ENCODE measurements at regions not wholly inside any gene's neighbourhood (a gene's known extent, or its start where the extent isn't known, plus 50 kb on each side); places are given as distances from the start of the nearest gene placed in this dataset.
"Not testable (repeated sequence)": the region's sequence is repeated elsewhere in the genome, so short reads cannot be mapped to it uniquely, and the experiment has no call there.

DNA sequence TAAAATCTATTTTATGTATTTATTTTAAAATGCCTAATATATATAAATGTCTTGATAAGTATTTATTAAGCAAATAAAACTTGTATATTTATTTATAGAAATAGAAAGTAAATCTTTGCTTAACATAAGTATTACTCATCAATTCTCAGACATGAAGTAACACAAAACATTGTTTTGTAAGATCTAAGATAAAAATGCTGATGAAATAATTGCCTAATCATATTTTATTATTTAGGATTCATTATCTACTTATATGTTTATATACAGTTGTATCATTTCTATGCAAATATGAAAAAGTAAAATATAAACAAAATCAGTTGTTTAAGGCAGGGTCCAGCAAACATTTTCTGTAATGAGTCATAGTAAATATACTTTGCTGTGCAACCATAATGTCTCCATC lies 507.8 kb upstream of the CNTN5 start:
- no peak for DNase-seq (ENCODE audit: low read depth, low spot score)

DNA sequence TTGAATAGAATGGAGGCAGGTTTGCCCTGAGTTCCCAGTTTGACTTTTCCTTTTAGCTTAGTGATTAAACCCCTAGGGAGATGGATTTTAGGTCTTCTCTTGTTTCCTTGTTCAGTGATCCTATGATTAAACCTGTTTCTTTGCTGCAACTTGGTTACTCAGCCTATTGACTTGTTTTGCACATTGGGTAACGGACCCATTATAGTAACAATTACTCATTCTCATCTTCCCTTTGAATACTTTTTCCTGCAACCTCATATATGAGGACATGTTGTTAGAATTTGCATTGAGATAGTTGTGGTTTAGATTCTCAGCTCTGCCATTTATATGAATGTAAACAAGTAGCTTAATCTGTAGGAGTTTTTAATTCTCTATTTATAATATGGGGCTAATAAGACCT lies 489.2 kb upstream of the CNTN5 start:
- DNase-seq (ENCODE audit: low read depth, low spot score), result no peak

DNA sequence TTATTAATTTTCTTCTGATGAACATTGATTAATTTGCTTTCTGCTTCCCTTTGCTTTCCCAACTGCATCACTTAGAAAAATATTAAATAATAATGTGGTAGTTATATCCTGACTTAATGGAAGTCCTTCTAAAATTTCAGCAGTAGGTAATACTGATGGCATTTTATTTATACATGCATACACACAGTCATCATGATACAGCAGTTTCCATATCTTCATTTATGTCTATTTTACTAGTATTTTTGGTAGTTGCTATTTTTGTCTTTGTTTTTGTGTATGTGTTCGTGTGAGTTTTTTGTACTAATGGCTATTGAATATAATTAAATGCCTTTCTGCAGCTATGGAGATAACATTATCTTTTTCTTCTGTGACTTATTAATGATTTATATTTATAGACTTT lies 484.7 kb upstream of the CNTN5 start:
- DNase-seq (ENCODE audit: low read depth, low spot score), result no peak

DNA sequence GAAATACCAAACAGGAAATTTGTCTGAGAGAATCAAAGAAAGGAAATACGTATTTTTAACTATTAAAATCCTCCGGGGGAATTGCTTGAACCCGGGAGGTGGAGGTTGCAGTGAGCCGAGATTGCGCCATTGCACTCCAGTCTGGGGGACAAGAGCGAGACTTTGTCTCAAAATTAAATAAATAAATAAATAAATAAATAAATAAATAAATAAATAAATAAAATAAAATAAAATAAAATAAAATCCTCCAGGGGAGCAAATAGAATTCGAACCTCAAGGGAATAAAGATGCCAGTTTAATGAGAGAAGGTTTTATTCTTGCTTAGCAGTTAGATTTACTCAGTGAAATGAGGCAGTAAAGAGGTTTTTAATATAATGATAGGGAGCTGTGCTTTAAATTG lies 482.4 kb upstream of the CNTN5 start:
- not testable (repeated sequence) for DNase-seq (ENCODE audit: low read depth, low spot score)

DNA sequence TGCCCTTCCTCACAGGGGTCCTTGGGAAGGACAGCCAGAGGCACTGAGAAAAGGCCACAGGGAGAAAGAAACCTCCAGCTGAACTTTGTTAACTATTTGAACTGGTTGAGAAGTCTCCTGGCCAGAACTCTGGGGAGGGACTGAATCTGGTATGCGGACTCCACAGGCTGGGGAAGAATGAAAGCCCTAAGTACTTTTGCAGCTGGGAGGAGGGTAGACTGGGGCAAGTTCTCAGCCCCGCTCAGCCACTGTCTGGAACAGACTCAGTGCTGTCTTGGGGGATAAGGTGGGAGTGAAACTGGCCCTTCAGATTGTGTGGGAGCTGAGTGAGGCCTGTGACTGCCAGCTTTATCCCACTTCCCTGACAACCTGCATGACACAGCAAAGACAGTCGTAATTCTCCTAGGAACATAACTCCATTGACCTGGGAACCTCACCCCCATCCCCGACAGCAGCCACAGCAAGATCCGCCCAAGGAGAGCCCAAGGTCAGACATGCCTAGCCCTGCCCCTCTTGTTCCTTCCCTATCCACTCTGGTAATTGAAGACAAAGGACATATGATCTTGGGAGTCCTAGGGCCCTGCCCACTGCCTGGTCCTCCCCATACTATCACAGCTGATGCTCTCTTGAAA lies 475.1 kb upstream of the CNTN5 start:
- no peak for DNase-seq (ENCODE audit: low read depth, low spot score)

DNA sequence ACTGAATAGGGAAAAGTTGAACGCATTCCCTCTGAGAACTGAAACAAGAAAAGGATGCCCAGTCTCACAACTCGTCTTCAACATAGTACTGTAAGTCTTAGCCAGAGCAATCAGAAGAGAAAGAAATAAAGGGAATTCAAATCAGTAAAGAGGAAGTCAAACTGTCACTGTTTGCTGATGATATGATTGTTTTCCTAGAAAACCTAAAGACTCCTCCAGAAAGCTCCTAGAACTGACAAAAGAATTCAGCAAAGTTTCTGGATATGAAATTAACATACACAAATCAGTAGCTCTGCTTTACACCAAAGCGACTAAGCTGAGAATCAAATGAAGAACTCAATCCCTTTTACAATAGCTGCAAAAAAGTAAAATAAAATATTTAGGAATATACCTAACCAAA lies 471.2 kb upstream of the CNTN5 start:
- DNase-seq (ENCODE audit: low read depth, low spot score), result no peak

DNA sequence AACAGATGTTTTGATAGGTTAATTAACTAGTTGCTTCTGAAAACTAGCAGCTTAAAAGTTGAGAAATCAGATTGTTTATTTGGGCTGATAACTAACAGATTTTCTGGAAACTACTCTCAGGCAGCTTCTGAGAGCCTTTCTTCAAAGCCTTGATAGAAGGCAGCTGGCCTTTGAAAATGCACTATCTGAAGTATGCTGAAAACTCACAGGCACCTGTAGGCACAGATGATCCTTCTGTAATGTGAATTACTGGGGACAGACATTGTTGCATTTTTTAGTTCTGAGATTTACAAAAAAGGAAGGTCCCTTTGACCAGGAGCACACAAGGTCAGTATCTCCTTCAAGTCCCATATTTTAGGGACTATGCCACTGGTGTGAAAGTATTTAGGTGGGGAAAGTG lies 460.8 kb upstream of the CNTN5 start:
- no peak for DNase-seq (ENCODE audit: low read depth, low spot score)

DNA sequence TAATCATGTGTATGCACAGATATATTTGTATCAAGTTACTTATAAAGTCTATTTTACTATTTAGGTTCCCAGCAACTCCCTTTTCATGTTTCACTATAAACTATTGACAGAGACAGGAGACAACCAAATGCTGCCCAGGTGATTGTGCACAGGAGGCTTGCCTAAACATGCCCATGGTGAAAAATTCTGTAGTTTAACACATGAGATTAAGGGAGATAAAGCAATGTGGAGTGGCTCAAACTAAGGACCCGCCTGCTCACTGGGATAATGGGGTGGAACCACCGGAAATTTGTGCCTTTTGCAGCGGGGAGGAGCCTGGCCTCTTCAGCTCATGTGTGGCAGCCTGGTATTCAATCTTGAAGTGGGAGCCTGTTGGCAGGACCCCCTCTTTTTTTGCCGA lies 459.5 kb upstream of the CNTN5 start:
- DNase-seq (ENCODE audit: low read depth, low spot score), result no peak

DNA sequence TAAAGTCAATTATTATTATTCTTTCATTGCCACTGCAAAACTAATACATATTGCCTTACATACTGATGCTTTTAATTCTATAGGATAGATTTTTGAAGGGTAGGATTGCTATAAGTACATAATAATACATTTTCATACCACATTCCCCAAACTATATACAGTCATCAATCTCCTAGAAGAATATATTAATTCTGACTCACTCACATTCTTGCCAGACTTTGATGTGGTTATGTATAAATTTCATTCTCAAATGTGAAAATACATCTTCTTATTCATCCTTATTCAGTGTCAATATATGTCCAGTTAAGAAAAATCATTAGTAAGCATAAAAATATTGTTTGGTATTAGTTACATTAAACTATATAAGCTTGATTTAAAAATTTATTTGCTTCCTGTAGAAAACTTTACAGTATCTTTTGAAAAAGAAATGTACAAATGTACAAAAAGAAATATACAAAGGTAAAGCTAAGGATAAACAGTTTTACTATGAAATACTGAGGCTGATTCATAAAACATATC lies 458.8 kb upstream of the CNTN5 start:
- no peak for DNase-seq (ENCODE audit: low read depth, low spot score)

DNA sequence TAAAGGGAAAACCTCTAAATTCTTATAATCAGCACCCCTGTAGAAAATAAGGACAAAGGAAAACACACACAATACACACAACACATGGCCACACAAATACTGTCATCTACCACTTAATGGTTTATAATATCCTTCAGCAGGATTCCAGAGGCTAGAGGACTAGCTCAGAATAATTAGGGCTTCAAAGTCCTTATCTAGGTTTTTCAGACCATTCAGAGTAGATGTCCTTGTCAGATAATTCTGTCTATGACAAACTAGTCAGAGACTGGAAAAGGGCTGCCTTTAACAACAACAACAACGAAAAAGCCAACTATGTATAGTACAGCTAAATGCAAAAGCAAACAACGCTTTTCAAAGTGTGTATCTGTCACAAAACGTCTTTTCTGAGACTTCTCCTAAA lies 456.5 kb upstream of the CNTN5 start:
- DNase-seq (ENCODE audit: low read depth, low spot score), result no peak

DNA sequence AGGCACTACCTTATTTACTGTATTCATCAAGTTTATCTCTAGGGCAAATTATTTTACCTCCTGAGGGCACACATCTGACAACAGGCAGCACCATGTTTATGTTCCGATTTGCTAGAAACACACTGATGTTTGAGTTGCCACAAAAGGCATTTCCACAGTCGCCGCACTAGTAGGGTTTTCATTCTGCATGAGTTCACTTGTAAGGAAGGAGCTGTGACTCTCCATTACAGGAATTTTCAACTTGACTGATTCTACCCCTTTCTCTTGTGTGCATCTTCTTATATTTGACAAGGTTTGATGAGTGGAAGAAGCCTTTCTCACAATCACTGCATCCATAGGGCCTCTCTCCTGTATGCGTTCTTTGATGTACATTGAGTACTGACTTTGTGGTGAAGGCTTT lies 455.9 kb upstream of the CNTN5 start:
- DNase-seq (ENCODE audit: low read depth, low spot score), result no peak

DNA sequence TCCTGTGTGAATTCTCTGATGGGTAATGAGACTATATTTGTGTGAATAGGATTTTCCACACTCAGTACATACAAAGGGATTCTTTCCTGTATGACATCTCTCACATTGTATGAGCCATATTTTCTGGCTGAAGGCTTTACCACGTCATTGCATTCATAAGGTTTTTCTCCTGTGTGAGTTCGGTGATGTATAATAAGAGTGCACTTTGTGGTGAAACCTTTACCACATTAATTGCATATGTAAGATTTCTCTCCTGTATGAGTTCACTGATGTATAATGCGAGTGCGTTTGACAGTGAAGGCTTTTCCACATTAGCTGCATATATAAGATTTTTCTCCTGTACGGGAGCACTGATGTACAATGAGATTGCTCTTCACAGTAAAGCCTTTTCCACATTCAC lies 455.4 kb upstream of the CNTN5 start:
- no peak for DNase-seq (ENCODE audit: low read depth, low spot score)

DNA sequence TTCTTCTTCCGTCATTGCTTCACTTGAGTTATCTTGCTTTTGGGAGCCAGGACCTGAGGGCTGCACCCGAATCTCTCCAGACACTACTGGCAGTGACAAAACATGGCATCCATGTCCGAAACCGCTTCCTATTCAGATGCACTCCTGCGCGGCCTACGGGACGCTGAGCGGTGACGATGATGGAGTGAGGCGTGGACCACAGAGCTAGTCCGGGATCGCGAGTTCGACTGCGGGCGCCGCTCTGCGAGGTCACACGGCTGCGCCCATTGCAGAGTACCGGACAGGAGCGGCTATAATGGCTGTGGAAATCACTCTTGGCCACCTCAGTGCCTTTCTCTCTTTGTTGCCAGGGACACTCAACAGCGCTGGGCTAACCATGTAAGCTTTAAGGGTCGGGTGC lies 453.8 kb upstream of the CNTN5 start:
- no peak for DNase-seq (ENCODE audit: low read depth, low spot score)

DNA sequence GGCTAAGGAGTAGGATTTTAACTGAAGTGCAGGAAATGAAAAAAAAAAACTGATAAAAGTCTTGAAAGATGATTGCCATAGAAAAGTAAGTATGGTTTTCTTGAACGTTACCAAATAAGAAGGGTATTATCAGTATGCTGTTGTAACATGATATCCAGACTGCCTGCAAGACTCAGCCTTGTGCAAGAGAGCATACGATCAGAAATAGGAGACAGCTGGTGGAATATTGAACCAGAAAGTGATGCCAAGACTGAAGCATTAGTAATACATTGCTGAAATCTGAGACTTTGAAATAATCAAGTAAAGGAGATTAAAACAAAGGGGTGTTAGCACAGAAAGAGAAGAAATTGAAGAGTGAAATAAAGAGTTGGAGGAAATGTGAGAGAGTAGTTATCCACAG lies 452.7 kb upstream of the CNTN5 start:
- no peak for DNase-seq (ENCODE audit: low read depth, low spot score)

DNA sequence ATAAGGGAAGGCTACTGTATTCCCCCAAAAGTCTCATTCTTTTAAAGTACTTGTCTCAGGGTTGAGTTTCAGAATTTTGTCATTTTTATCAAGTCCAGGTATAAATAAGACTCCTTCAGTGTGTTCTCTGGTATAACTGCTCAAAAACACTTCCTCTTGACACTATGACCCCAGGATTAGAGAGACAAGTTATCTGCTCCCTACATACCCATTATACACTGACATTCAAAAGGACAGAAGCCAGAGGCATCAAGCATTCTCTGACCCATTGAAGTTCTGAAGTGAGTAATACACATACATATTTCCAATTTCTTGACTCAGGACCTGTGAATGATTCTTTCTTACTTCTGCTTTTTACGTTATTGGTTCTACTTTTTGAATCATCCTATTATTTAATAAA lies 447.8 kb upstream of the CNTN5 start:
- no peak for DNase-seq (ENCODE audit: low read depth, low spot score)

DNA sequence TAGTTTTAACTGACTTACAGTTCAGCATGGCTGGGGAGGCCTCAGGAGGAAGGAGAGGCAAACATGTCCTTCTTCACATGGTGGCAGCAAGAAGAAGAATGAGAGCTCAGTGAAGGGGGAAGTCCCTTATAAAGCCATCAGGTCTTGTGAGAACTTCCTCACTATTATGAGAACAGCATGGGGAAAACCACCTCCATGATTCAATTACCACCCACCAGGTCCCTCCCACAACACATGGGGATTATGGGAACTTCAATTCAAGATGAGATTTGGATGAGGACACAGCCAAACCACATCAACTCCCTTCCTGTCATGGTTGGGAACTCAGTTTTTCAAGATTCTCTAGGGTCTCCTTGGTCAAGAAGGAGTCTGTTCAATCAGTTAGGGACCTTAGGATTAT lies 432.9 kb upstream of the CNTN5 start:
- no peak for DNase-seq (ENCODE audit: low read depth, low spot score)

DNA sequence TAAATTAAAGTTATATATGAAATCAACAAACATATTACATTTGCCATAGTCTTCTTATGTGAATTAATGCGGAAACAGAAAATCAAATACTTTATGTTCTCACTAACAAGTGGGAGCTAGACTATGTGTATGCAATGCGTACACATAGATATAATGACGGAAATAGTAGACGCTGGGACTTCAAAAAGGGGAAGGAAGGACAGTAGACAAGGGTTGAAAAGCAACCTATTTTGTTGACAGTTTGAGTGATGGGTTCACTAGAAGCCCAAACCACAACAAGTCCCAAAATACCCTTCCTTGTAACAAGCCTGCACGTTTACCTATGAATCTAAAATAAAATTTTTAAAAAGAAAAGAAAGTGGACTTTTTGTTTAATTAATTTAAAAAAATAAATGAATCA lies 430.8 kb upstream of the CNTN5 start:
- no peak for DNase-seq (ENCODE audit: low read depth, low spot score)

DNA sequence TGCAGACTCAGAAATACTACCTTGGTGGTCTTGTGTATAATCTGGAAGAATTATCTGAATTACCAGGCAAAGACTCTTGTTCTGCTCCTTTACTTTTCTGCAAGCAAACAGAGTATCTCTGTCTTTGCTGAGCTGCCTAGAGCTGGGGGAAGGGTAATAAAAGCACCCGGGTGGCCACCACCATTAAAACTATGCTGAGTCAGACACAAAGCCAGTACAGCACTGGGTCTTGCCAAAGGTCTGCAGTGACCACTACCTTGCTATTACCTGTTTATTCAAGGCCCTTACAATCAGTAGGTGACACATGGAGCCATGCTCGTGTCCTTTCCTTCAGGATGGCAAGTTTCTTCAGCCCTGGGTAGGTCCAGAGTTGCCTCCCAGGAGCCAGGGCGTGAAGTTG lies 420.6 kb upstream of the CNTN5 start:
- no peak for DNase-seq (ENCODE audit: low read depth, low spot score)

DNA sequence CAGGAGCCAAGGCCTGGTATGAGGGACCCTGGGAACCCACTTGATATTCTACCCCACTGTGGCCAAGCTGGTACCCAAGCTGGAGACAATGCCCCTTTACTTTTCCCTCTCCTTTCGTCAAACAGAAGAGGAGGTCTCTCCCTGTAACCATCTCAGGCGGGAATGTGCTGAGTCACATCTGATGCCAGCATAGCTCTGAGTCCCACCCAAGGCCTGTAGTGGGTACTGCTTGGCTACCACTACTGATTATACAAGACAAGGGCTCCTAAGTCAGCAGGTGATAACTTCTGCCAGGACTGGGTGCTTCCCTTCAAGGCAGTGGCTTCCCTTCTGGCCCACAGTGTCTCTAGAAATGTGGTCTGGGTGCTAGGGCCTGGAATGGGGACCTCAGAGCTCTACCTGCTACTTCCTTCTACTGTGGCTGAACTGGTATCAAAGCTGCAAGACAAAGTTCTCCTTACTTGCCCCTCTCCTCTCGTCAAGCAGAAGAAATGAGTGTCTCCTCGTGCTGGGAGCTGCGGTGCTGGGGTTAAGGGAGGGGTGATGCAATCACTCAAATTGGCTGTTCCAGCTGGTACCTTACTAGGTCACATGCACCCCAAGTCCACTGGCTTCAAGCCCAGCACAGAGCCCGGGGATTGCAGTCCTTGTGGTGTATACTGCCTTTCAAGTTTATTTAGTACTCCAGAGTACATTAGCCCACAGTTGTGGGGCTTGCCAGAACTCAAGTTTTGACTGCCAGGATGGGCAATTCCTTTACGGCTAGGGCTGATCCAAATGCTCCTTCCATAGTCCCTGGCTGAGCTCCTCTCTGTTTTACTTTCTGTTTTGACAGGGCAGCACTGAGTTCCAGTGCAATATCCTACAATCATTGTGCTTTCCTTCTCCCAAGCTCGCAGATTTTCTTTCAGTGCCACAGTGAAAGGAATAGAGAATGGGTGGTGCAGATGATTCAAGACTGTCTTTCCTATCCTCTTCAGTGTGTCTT lies 419.7 kb upstream of the CNTN5 start:
- no peak for DNase-seq (ENCODE audit: low read depth, low spot score)

DNA sequence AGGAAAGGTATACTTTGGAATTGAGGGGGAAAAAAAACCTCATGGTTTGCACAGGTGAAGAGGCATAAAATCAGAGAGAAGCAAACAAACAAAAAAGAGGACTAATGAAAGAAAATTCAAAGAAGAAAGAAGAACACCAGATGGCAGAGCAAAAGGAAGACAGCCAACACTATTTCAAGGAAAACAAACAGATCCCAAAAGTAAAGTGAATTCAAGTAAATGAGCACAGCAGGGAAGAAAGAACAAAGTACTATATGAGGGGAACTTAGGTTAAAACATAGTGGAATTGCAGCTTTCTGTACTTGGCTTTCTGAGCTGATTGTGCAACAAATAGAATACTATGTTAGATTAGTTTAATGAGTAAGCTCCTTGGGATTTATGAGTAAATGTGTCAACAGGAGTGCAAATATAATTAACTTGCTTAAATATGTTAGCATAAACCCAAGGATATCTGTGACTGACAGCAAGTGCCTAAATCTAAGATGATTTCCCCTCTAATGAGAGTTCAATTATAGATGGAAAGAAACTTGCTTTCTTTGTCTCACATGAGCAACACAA lies 404.6 kb upstream of the CNTN5 start:
- DNase-seq (ENCODE audit: low read depth, low spot score), result no peak

DNA sequence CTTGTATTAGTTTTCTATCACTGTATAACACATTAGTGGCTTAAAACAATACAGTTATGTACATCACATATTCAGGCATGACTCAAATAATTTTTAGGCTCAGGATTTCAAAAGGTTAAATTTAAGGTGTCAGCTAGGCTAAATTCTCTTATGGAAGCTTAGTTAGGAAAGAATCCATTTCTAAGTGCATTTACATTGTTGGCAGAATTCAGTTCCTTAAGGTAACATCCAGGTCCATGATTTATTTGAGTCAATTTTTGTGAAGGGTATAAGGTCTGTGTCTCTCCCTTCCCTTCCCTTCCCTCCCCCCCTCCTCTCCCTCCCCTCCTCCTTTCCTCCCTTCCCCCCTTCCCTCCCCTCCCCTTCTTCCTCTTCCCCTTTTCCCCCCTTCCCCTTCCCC lies 399.0 kb upstream of the CNTN5 start:
- no peak for DNase-seq (ENCODE audit: low read depth, low spot score)

DNA sequence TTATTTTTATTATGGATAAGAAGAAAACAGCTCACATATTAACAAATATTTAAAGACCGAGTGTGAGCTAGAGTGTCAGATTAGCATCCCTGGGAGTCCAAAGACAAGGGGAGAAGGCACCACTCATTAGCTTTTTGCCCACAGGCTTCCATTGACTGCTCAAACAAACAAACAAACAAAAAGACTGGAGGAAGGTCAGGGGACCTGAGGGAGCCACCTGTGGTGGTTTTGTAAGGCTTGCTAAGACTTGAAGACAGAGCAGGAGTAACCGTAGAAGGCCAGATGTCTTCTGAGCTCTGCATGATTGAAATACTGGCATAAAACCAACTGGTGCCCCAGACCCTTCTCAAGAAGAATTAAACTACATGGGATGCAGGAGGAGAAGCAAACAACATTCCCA lies 395.2 kb upstream of the CNTN5 start:
- no peak for DNase-seq (ENCODE audit: low read depth, low spot score)

DNA sequence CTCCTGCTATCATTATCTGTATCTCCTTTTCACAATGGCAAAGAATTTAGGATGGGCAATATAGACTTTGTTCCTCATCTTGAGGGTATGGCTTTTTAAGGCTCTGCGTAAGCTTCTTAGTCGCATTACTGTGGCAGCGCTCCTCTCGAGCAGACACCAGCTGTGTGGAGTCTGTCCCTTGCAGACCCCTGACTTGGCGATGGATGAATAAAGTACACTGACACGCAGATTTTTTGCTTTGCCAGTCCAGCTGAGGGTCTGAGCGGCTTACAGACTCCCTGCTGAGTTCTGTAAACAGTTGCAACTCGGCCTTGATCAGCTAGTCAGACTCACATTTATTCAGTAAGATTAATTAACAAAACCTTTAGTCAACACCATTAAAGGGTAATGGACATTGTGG lies 390.0 kb upstream of the CNTN5 start:
- no peak for DNase-seq (ENCODE audit: low read depth, low spot score)

Data from brain pericyte (primary cell).